A549 (cell line): ENCODE measurements at regions not wholly inside any gene's neighbourhood (a gene's known extent, or its start where the extent isn't known, plus 50 kb on each side); places are given as distances from the start of the nearest gene placed in this dataset.

Experiments used
- ATAC-seq, 2 experiments: fragments of 200-7000 bp in 1 of 2; fragments of >200 bp in 1 of 2; cut with Nextera tagmentation in 1 of 2; cut with Tn5 transposase in 1 of 2; 3 replicates each; pipeline versions ENCODE4 v1.8.0 to v1.9.1; 2018 to 2020; ENCODE audit warnings: mild to moderate bottlenecking in 1 of 2, moderate library complexity in 1 of 2
- CTCF ChIA-PET: fragments of 300-600 bp; sonication (Branson Sonifier 250); formaldehyde crosslinking; extraction: SDS; loops from one replicate; lab custom pipeline; 2021; ENCODE audit warnings: antibody characterized with exemption, inconsistent platforms; lab: Yijun Ruan, JAX
- POLR2A ChIA-PET: fragments of 350-600 bp; formaldehyde crosslinking; extraction: SDS; loops from one replicate; lab custom pipeline; 2021; ENCODE audit warnings: antibody characterized with exemption, inconsistent platforms; lab: Yijun Ruan, JAX
- DNase-seq, 2 experiments: peaks; one replicate each; pipeline versions ENCODE4 v3.0.0 to v3.0.0-alpha.2; 2011 to 2016; ENCODE audit warnings: low read depth in 1 of 2, low spot score in 1 of 2
- FAIRE-seq: peaks from 2 replicates; lab custom pipeline; 2011; peaks lifted over from hg19 to GRCh38; lab: Jason Lieb, UNC
- H3K27ac ChIP-seq, 2 experiments: fragments of >200 bp; sonication (Bioruptor Twin); formaldehyde crosslinking; 3 replicates each; pipeline ENCODE4 v1.5.1; 2016 to 2017
- H3K4me1 ChIP-seq: fragments of >200 bp; sonication (Bioruptor Twin); formaldehyde crosslinking; 3 replicates; pipeline ENCODE4 v1.6.1; 2016
- H3K4me2 ChIP-seq: fragments of >200 bp; sonication (Bioruptor Twin); formaldehyde crosslinking; 3 replicates; pipeline ENCODE4 v1.6.1; 2016
- H3K4me3 ChIP-seq: fragments of >200 bp; sonication (Bioruptor Twin); formaldehyde crosslinking; 3 replicates; pipeline ENCODE4 v1.5.1; 2016
- H3K9me3 ChIP-seq: fragments of >200 bp; sonication (Bioruptor Twin); formaldehyde crosslinking; 3 replicates; pipeline ENCODE4 v1.6.1; 2016
- BCL3 ChIP-seq: fragments of >200 bp; sonication (Bioruptor Twin); formaldehyde crosslinking; IDR thresholded peaks from 3 replicates; pipeline ENCODE4 v1.6.1; 2016
- CHD4 ChIP-seq: fragments of 200-600 bp; sonication (generic); IDR thresholded peaks from 2 replicates; pipeline ENCODE4 v1.6.1; 2016; ENCODE audit warnings: antibody characterized with exemption, mild to moderate bottlenecking, borderline replicate concordance
- CTCF ChIP-seq: fragments of >200 bp; sonication (Bioruptor Twin); formaldehyde crosslinking; IDR thresholded peaks from 3 replicates; pipeline ENCODE4 v1.5.1; 2016
- EHF ChIP-seq: fragments of 250-450 bp; sonication (Bioruptor Pico); IDR thresholded peaks from 2 replicates; pipeline ENCODE4 v1.5.0; 2020; ENCODE audit warnings: mild to moderate bottlenecking
- EHMT2 ChIP-seq: fragments of 200-600 bp; sonication (generic); IDR thresholded peaks from 2 replicates; pipeline ENCODE4 v1.6.1; 2016; ENCODE audit warnings: antibody characterized with exemption, low read depth, mild to moderate bottlenecking, moderate library complexity
- EP300 ChIP-seq, 2 experiments: fragments of >200 bp; sonication (Bioruptor Twin); formaldehyde crosslinking; IDR thresholded peaks; 2 replicates in 1 of 2; 3 replicates in 1 of 2; pipeline ENCODE4 v1.6.1; 2016 to 2017
- FOSB ChIP-seq: fragments of 250-450 bp; sonication (Bioruptor Pico); IDR thresholded peaks from 2 replicates; pipeline ENCODE4 v1.5.0; 2020; ENCODE audit warnings: mild to moderate bottlenecking, moderate library complexity
- FOSL2 ChIP-seq, 2 experiments: fragments of 450-650 bp in 1 of 2; fragments of >200 bp in 1 of 2; sonication (Bioruptor Twin) in 1 of 2; formaldehyde crosslinking; IDR thresholded peaks; 2 replicates each; pipeline versions ENCODE4 v1.5.0 to v1.6.1; 2016 to 2020; ENCODE audit warnings: mild to moderate bottlenecking in 1 of 2, moderate library complexity in 1 of 2
- FOXS1 ChIP-seq: fragments of 250-450 bp; sonication (Bioruptor Pico); IDR thresholded peaks from 2 replicates; pipeline ENCODE4 v1.5.0; 2020; ENCODE audit warnings: mild to moderate bottlenecking, moderate library complexity
- HMGXB4 ChIP-seq: fragments of 250-450 bp; sonication (Bioruptor Pico); IDR thresholded peaks from 2 replicates; pipeline ENCODE4 v1.5.0; 2021; ENCODE audit warnings: mild to moderate bottlenecking, moderate library complexity, borderline replicate concordance
- HOXB5 ChIP-seq: fragments of 250-450 bp; sonication (Bioruptor Pico); IDR thresholded peaks from 2 replicates; pipeline ENCODE4 v1.5.0; 2020; ENCODE audit warnings: mild to moderate bottlenecking, moderate library complexity
- JUNB ChIP-seq: fragments of >200 bp; sonication (Bioruptor Twin); formaldehyde crosslinking; IDR thresholded peaks from 2 replicates; pipeline ENCODE4 v1.6.1; 2016
- KDM1A ChIP-seq: fragments of 200-600 bp; sonication (generic); IDR thresholded peaks from 2 replicates; pipeline ENCODE4 v1.6.1; 2016; ENCODE audit warnings: low read depth, mild to moderate bottlenecking
- KDM5A ChIP-seq: fragments of 200-600 bp; sonication (generic); IDR thresholded peaks from 2 replicates; pipeline ENCODE4 v1.6.1; 2016; ENCODE audit warnings: antibody characterized with exemption, mild to moderate bottlenecking
- MAFK ChIP-seq: fragments of 450-650 bp; IDR thresholded peaks from 2 replicates; pipeline ENCODE4 v1.6.1; 2014; ENCODE audit not compliant: partially characterized antibody
- MYC ChIP-seq: IDR thresholded peaks from 2 replicates; pipeline ENCODE4 v1.6.1; 2012; ENCODE audit warnings: mild to moderate bottlenecking, inconsistent platforms, low read length, improper control_type of control experiment, borderline replicate concordance
- PBX3 ChIP-seq: IDR thresholded peaks from 2 replicates; pipeline ENCODE4 v1.6.1; 2012
- PHF8 ChIP-seq: fragments of 200-600 bp; sonication (generic); IDR thresholded peaks from 2 replicates; pipeline ENCODE4 v1.6.1; 2016; ENCODE audit warnings: low read depth, mild to moderate bottlenecking, antibody characterized with exemption, moderate library complexity, borderline replicate concordance
- POLR2A ChIP-seq: IDR thresholded peaks from 2 replicates; pipeline ENCODE4 v1.6.1; 2012; ENCODE audit warnings: mild to moderate bottlenecking, low read length
- RAD21 ChIP-seq, 2 experiments: fragments of >200 bp in 1 of 2; sonication (Bioruptor Twin) in 1 of 2; formaldehyde crosslinking in 1 of 2; IDR thresholded peaks in 1 of 2; conservative IDR thresholded peaks in 1 of 2; 2 replicates in 1 of 2; 3 replicates in 1 of 2; pipeline ENCODE4 v1.6.1; 2012 to 2018; ENCODE audit warnings: inconsistent platforms in 1 of 2
- RFX5 ChIP-seq: fragments of 450-650 bp; IDR thresholded peaks from 2 replicates; pipeline ENCODE4 v1.7.1; 2014; ENCODE audit warnings: antibody characterized with exemption, mild to moderate bottlenecking, moderate library complexity
- SMC3 ChIP-seq: fragments of >200 bp; sonication (Bioruptor Twin); formaldehyde crosslinking; IDR thresholded peaks from 3 replicates; pipeline ENCODE4 v1.6.1; 2018; ENCODE audit warnings: inconsistent platforms
- SREBF2 ChIP-seq: fragments of 450-650 bp; IDR thresholded peaks from 2 replicates; pipeline ENCODE4 v1.6.1; 2014; ENCODE audit warnings: mild to moderate bottlenecking, moderate library complexity
- TFCP2L1 ChIP-seq: fragments of 250-450 bp; sonication (Bioruptor Pico); IDR thresholded peaks from 2 replicates; pipeline ENCODE4 v1.5.0; 2021; ENCODE audit warnings: mild to moderate bottlenecking
- ZFP36 ChIP-seq: fragments of 450-650 bp; IDR thresholded peaks from 2 replicates; pipeline ENCODE4 v1.6.1; 2014; ENCODE audit warnings: borderline replicate concordance; ENCODE audit not compliant: partially characterized antibody
- ZSCAN20 ChIP-seq: fragments of 250-450 bp; sonication (Bioruptor Pico); IDR thresholded peaks from 2 replicates; pipeline ENCODE4 v1.8.0; 2022; ENCODE audit warnings: mild to moderate bottlenecking, moderate library complexity
- WGBS: methylation state at CpG from one replicate; pipeline ENCODE4 v1.1.6; 2017; ENCODE audit errors: missing lambda C conversion rate; 5-methylcytosine and 5-hydroxymethylcytosine counted together

- CTCF ChIA-PET: no interaction called here
- POLR2A ChIA-PET: no interaction called here
- no peak overlapping the region for H3K4me3 ChIP-seq
- TF ChIP-seq EP300 (IDR thresholded peaks at IDR 0.05) (no peak), HMGXB4 (CRISPR knock-in tag) (no peak), SMC3 (no peak), CTCF (no peak), MAFK (no peak), JUNB (no peak), PBX3 (no peak), TFCP2L1 (CRISPR knock-in tag) (no peak), ZFP36 (no peak), FOXS1 (no peak), HOXB5 (CRISPR knock-in tag) (no peak), EHF (CRISPR knock-in tag) (no peak), MYC (no peak)
- 44% methylated on average over 4 of the region's 4 CpGs for WGBS
- no peak overlapping the region for H3K27ac ChIP-seq
- FAIRE-seq (no peak), DNase-seq (peak; percentile 14 to 33), ATAC-seq (0 out of 6 replicates have a peak, but pooled peaks of 1 of the 2 experiments have one; percentile 46)
- no peaks in the 10 kb centered on the region for H3K9me3 ChIP-seq
- H3K4me2 ChIP-seq: no peak overlapping the region
- H3K4me1 ChIP-seq: no peaks in the 10 kb centered on the region
Measured at GRCh38 chr17:11031787-11032186, 193.9 kb upstream of the PIRT start.

- FAIRE-seq: no peak
- Histone ChIP-seq H3K4me3 (no peak overlapping the region), H3K4me2 (no peak overlapping the region), H3K9me3 (no peaks in the 10 kb centered on the region), H3K4me1 (no peaks in the 10 kb centered on the region), H3K27ac (no peak overlapping the region)
- CTCF ChIA-PET: no interaction called here
- POLR2A ChIA-PET: no interaction called here
- ATAC-seq: no peak
- WGBS: 52% methylated on average over 3 of the region's 3 CpGs
- no peak for DNase-seq
- TF ChIP-seq EP300 (IDR thresholded peaks at IDR 0.05): no peak
- no peak for TF ChIP-seq KDM5A
- TF ChIP-seq PHF8: no peak
- no peak for TF ChIP-seq POLR2A
- TF ChIP-seq ZSCAN20 (CRISPR knock-in tag): no peak
- TF ChIP-seq FOSL2 (IDR thresholded peaks at IDR 0.05): no peak
- TF ChIP-seq FOSL2 (CRISPR knock-in tag; IDR thresholded peaks at IDR 0.05): no peak
Measured at GRCh38 chr17:11029791-11030190, 191.9 kb upstream of the PIRT start.

GRCh38 chr17:11028349-11028748, 190.5 kb upstream of the PIRT start:
- POLR2A ChIA-PET: no interaction called here
- H3K27ac ChIP-seq: no peak overlapping the region
- no peak for DNase-seq
- TF ChIP-seq FOSB (CRISPR knock-in tag): no peak
- TF ChIP-seq EHMT2: no peak
- no peak for TF ChIP-seq KDM1A
- TF ChIP-seq BCL3: no peak
- TF ChIP-seq RAD21 (conservative IDR thresholded peaks at IDR 0.05 in 1 of 2, IDR thresholded peaks at IDR 0.05 in 1 of 2): no peak
- no peak for TF ChIP-seq MYC
- TF ChIP-seq CHD4: no peak
- no peak for TF ChIP-seq FOSL2 (IDR thresholded peaks at IDR 0.05)
- no peak for TF ChIP-seq FOSL2 (CRISPR knock-in tag; IDR thresholded peaks at IDR 0.05)
- TF ChIP-seq CTCF: no peak
- no peak for TF ChIP-seq SREBF2
- TF ChIP-seq RFX5: no peak
- H3K4me2 ChIP-seq: no peak overlapping the region
- no peak for ATAC-seq
- CTCF ChIA-PET: no interaction called here
- no peaks in the 10 kb centered on the region for H3K4me1 ChIP-seq
- 37% methylated on average over 3 of the region's 3 CpGs for WGBS
- H3K4me3 ChIP-seq: no peak overlapping the region
- H3K9me3 ChIP-seq: no peaks in the 10 kb centered on the region
- FAIRE-seq: no peak
